ENCODE measurements at regions not wholly inside any gene's neighbourhood (a gene's known extent, or its start where the extent isn't known, plus 50 kb on each side); places are given as distances from the start of the nearest gene placed in this dataset.

GRCh38 chr18:34339155-34339554, 114.4 kb upstream of the NOL4 start:
- POLR2A ChIA-PET = no interaction called here
- no peak for TF ChIP-seq CTCF (IDR thresholded peaks at IDR 0.05; ENCODE audit: control extremely low read depth, extremely low read depth, low read depth, missing control alignments)
- CTCF ChIA-PET = no interaction called here
- no peak for DNase-seq (ENCODE audit: extremely low spot score)

GRCh38 chr18:34342960-34343359, 118.2 kb upstream of the NOL4 start:
- no peak for DNase-seq (ENCODE audit: extremely low spot score)
- CTCF ChIA-PET = interaction anchor here (1.2 kb wide), 1 partner anchor 26 kb away, joined by 3 read pairs; no protein-coding TSS in a partner anchor
- POLR2A ChIA-PET = no interaction called here
- TF ChIP-seq CTCF (IDR thresholded peaks at IDR 0.05; ENCODE audit: control extremely low read depth, extremely low read depth, low read depth, missing control alignments) = no peak

GRCh38 chr18:34345738-34346137, 121.0 kb upstream of the NOL4 start:
- ChIA-PET POLR2A (no interaction called here), CTCF (interaction anchor here (2.4 kb wide), 1 partner anchor 22 kb away, joined by 9 read pairs; no protein-coding TSS in a partner anchor)
- no peak for TF ChIP-seq CTCF (IDR thresholded peaks at IDR 0.05; ENCODE audit: control extremely low read depth, extremely low read depth, low read depth, missing control alignments)
- DNase-seq (ENCODE audit: extremely low spot score) = no peak

- ChIA-PET CTCF (interaction anchor here (0.9 to 1.3 kb wide), 2 partner anchors 12 to 228 kb away, joined by 3 to 4 read pairs; no protein-coding TSS in a partner anchor), POLR2A (no interaction called here)
- DNase-seq (ENCODE audit: extremely low spot score) = no peak
- TF ChIP-seq CTCF (IDR thresholded peaks at IDR 0.05; ENCODE audit: control extremely low read depth, extremely low read depth, low read depth, missing control alignments) = no peak
Observed at GRCh38 chr18:34350778-34351177, 126.1 kb upstream of the NOL4 start.

GRCh38 chr18:34352385-34353163, 127.9 kb upstream of the NOL4 start:
- TF ChIP-seq CTCF (IDR thresholded peaks at IDR 0.05; ENCODE audit: control extremely low read depth, extremely low read depth, low read depth, missing control alignments) = no peak
- DNase-seq (ENCODE audit: extremely low spot score) = no peak
- POLR2A ChIA-PET = no interaction called here
- CTCF ChIA-PET = interaction anchor here (2.5 kb wide), 1 partner anchor 30 kb away, joined by 8 read pairs; no protein-coding TSS in a partner anchor

- no peak for TF ChIP-seq CTCF (IDR thresholded peaks at IDR 0.05; ENCODE audit: control extremely low read depth, extremely low read depth, low read depth, missing control alignments)
- ChIA-PET CTCF (no interaction called here), POLR2A (no interaction called here)
- DNase-seq (ENCODE audit: extremely low spot score) = no peak
Observed at GRCh38 chr18:34354351-34354750, 129.6 kb upstream of the NOL4 start.

All from GM10248 (cell line).